ENCODE measurements at regions not wholly inside any gene's neighbourhood (a gene's known extent, or its start where the extent isn't known, plus 50 kb on each side); places are given as distances from the start of the nearest gene placed in this dataset.

- Histone ChIP-seq H3K18ac (ENCODE audit: insufficient read length, low read depth, low read length) (no peak overlapping the region), H4K20me1 (ENCODE audit: control insufficient read depth, insufficient read depth, insufficient read length) (no peaks in the 10 kb centered on the region), H3K4me1 (ENCODE audit: insufficient read depth, low read length) (no peaks in the 10 kb centered on the region), H2BK5ac (ENCODE audit: insufficient read length, low read length) (no peak overlapping the region), H4K91ac (ENCODE audit: insufficient read length, low read depth, low read length) (no peak overlapping the region), H3K27ac (ENCODE audit: insufficient read length, low read depth, low read length) (no peak overlapping the region), H2BK15ac (ENCODE audit: low read depth, low read length) (no peak overlapping the region), H2BK12ac (ENCODE audit: insufficient read length, low read depth, low read length) (no peak overlapping the region), H4K8ac (replicated peaks; ENCODE audit: insufficient read length, low read depth, low read length) (no peak overlapping the region), H3K23me2 (ENCODE audit: insufficient read length, low read depth, low read length, poor library complexity, severe bottlenecking) (no peaks in the 10 kb centered on the region), H3K79me2 (ENCODE audit: insufficient read depth, low read length) (no peaks in the 10 kb centered on the region), H3K9me3 (ENCODE audit: control insufficient read depth, low read depth, low read length) (no peaks in the 10 kb centered on the region), H3K79me1 (ENCODE audit: insufficient read depth, low read depth, low read length, poor library complexity, severe bottlenecking) (no peaks in the 10 kb centered on the region), H4K5ac (ENCODE audit: insufficient read length, low read depth, low read length) (no peak overlapping the region), H3K4ac (ENCODE audit: low read depth, low read length) (no peak overlapping the region), H3K4me2 (ENCODE audit: insufficient read depth, insufficient read length, low read length) (no peak overlapping the region), H3K56ac (ENCODE audit: insufficient read length, low read depth, low read length) (no peak overlapping the region), H3K14ac (ENCODE audit: insufficient read depth, low read length) (no peak overlapping the region), H3K27me3 (ENCODE audit: insufficient read depth, low read length) (no peaks in the 10 kb centered on the region), H2AK5ac (ENCODE audit: insufficient read length, low read length) (no peak overlapping the region), H2BK20ac (ENCODE audit: low read depth, low read length, poor library complexity, severe bottlenecking) (no peak overlapping the region), H3K9ac (ENCODE audit: extremely low read depth, insufficient read length, low read length) (no peak overlapping the region), H3K23ac (ENCODE audit: insufficient read length, low read depth, low read length) (no peak overlapping the region), H2AFZ (ENCODE audit: low read length) (no peak overlapping the region), H2BK120ac (ENCODE audit: low read depth, low read length, poor library complexity, severe bottlenecking) (no peak overlapping the region), H3T11ph (ENCODE audit: low read length) (no peak overlapping the region)
- TF ChIP-seq CTCF (conservative IDR thresholded peaks at IDR 0.05): no peak
- Mint-ChIP-seq H3K27me3 (ENCODE audit: low read depth) (no peaks in the 10 kb centered on the region; the same call in 1 of the 2 replicates), H3K36me3 (ENCODE audit: insufficient read depth in 1 of 3, low read depth in 3 of 3) (peaks cover 4 to 8% (median 5%) of the 10 kb centered on the region in 3 experiments; a peak in 6 of 7 replicates), H3K4me1 (no peaks in the 10 kb centered on the region), H3K4me3 (no peak overlapping the region), H3K27ac (no peak overlapping the region), H3K9me3 (peaks cover 8 to 12% of the 10 kb centered on the region in 2 experiments)
- DNase-seq: no peak
- no CpG with 5 or more reads among the region's 4 CpGs for WGBS (ENCODE audit: extremely low coverage, insufficient read length, low lambda C conversion rate)
Observed at GRCh38 chr15:46616033-46616432, 981.2 kb downstream of the SQOR start.

All from H9 (cell line).